Testis (tissue), 2 donors: ENCODE measurements at regions not wholly inside any gene's neighbourhood (a gene's known extent, or its start where the extent isn't known, plus 50 kb on each side); places are given as distances from the start of the nearest gene placed in this dataset.

Experiments
- POLR2A ChIP-seq: fragments of 450-650 bp; IDR thresholded peaks from one replicate; pipeline ENCODE4 v1.6.1; 2017; ENCODE audit warnings: antibody characterized with exemption, mild to moderate bottlenecking, moderate library complexity
- TF ChIP-seq, protein P1 (sequence below), 3 experiments: fragments of 450-650 bp in 2 of 3; fragments of 200-600 bp in 1 of 3; sonication (generic) in 1 of 3; IDR thresholded peaks; one replicate each; pipeline ENCODE4 v1.5.1; 2016 to 2019; ENCODE audit warnings: antibody characterized with exemption in 3 of 3, mild to moderate bottlenecking in 2 of 3, moderate library complexity in 1 of 3

DNA sequence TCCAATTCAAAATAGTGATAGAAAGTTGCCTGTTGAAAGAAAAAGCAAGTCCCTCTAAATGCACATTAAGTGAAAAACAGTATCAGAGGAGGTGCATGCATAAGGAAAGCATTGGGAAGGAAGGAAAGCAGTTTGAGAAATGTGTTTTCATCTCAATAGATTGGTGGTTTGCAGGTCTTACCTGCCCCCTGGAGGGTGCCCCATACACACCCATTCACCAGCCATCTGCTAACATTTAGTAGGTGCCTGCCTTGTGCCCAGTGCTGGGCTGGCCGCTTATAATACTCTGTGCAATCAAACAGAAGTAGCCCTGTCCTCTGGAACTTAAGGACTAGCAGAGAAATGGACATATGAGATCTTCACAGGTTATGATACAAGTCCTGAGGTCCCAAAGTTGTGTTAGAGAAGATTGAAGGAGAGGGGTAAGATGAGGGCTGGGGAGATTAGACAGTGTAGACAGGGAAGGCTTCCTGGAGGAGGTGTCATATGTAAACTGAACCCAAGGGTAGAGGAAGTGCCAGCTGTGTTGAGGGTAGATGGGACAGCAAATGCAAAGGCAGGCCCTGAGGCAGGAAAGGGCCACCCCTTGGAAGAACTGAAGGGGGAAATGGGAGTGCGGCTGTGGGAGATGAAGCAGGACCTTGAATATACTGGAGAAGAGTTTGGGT is 184.2 kb downstream of the MN1 start:
- TF ChIP-seq, protein P1, sequence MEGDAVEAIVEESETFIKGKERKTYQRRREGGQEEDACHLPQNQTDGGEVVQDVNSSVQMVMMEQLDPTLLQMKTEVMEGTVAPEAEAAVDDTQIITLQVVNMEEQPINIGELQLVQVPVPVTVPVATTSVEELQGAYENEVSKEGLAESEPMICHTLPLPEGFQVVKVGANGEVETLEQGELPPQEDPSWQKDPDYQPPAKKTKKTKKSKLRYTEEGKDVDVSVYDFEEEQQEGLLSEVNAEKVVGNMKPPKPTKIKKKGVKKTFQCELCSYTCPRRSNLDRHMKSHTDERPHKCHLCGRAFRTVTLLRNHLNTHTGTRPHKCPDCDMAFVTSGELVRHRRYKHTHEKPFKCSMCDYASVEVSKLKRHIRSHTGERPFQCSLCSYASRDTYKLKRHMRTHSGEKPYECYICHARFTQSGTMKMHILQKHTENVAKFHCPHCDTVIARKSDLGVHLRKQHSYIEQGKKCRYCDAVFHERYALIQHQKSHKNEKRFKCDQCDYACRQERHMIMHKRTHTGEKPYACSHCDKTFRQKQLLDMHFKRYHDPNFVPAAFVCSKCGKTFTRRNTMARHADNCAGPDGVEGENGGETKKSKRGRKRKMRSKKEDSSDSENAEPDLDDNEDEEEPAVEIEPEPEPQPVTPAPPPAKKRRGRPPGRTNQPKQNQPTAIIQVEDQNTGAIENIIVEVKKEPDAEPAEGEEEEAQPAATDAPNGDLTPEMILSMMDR (IDR thresholded peaks at IDR 0.05) = no peak
- no peak for TF ChIP-seq POLR2A
